ENCODE measurements at regions not wholly inside any gene's neighbourhood (a gene's known extent, or its start where the extent isn't known, plus 50 kb on each side); places are given as distances from the start of the nearest gene placed in this dataset.
"Not testable (repeated sequence)": the region's sequence is repeated elsewhere in the genome, so short reads cannot be mapped to it uniquely, and the experiment has no call there.

DNA sequence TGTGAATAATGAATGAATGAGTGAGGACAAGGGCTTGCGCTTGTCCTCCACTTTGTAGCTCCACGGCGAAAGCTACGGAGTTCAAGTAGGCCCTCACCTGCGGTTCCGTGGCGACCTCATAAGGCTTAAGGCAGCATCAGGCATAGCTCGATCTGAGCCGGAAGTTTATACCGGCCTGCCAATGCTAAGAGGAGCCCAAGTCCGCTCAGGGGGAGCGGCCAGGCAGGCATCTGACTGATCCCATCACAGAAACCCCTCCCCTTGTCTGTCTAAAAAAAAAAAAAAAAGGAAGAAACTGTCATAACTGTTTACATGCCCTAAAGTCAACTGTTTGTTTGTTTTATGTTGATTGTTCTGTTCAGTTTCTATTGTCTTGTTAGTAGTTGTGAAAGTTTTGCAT lies 124.4 kb upstream of the KRTAP5-11 start:
- H3K4me1 ChIP-seq; DNase-seq; H3K36me3 ChIP-seq; H3K4me3 ChIP-seq (ENCODE audit: low read depth, low read length); H3K9me3 ChIP-seq; H3K27me3 ChIP-seq: not testable (repeated sequence)

DNA sequence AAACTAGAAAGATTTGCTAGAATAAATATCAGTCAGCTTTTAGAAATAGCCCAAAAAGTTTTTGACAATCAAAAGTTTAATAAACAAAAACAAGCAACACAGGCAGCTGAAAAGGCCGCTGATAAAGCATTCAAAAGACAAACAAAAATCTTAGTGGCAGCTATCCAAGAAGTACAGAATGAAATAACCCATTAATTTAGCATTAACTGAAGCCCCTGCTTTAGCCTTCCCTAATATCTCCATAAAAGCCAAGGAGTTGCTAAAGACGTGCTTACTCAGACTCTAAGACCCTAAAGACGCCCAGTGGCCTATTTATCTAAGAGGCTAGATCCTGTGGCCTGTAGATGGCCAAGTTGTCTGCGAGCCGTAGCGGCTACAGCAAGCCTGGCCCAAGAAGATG lies 123.5 kb upstream of the DEFB108B start:
- not testable (repeated sequence) for DNase-seq; H3K36me3 ChIP-seq; H3K4me1 ChIP-seq; H3K27me3 ChIP-seq; H3K9me3 ChIP-seq; H3K4me3 ChIP-seq (ENCODE audit: low read depth, low read length)

DNA sequence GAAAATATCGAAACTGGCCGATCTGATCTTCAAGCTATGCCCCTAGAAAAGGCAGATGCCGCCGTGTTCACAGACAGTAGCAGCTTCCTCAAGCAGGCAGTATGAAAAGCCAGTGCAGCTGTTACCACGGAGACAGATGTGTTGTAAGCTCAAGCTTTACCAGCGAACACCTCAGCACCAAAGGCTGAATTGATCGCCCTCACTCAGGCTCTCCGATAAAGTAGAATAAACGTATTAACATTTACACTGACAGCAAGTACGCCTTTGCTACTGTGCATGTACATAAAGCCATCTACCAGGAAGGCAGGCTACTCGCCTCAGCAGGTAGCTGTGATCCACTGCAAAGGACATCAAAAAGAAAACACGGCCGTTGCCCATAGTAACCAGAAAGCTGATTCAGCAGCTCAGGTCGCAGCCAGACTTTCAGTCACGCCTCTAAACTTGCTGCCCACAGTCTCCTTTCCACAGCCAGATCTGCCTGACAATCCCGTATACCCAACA lies 122.8 kb upstream of the DEFB108B start:
- DNase-seq; H3K36me3 ChIP-seq; H3K4me3 ChIP-seq (ENCODE audit: low read depth, low read length); H3K9me3 ChIP-seq; H3K27me3 ChIP-seq; H3K4me1 ChIP-seq: not testable (repeated sequence)

DNA sequence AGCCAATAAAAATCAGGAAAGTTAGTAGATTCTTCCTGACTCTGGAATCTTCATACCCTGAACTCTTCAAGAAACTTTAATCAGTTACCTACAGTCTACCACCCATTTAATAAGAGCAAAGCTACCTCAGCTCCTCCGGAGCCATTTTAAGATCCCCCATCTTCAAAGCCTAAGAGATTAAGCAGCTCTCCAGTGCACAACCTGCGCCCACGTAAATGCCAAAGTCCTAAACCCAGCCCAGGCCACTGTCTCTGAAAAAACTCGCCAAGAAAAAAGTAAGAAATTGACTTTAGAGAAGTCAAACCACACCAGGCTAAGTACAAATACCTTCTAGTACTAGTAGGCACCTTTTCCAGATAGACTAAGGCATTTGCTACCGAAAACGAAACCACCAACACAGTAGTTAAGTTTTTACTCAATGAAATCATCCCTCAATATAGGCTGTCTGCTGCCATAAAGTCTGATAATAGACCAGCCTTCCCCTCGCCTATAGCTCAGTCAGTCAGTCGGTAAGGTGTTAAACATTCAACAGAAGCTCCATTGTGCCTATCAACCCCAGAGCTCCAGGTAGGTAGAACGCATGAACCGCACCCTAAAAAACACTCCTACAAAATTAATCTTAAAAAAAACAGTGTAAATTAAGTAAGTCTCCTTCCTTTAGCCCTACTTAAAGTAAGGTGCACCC lies 122.2 kb upstream of the DEFB108B start:
- H3K36me3 ChIP-seq; H3K9me3 ChIP-seq; H3K4me3 ChIP-seq (ENCODE audit: low read depth, low read length); H3K27me3 ChIP-seq; H3K4me1 ChIP-seq; DNase-seq: not testable (repeated sequence)

DNA sequence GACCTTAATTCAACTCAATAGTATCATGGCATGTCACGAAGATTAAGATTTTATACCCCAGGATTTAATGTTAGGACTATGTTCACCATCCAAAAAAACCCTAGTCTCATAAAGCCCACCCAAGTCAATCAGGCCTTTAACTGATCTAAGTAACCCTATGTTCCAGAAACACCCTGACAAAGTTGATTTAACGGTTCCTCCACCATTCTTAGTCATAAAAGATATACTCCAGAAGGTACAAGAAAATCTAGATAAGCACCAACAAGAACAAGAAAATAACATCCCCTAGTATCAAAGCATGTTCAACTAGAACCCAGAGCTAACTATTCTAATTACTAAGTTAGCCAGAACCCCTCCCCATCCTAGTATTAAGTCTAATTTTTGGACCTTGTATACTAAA lies 120.7 kb upstream of the DEFB108B start:
- H3K36me3 ChIP-seq; DNase-seq; H3K4me3 ChIP-seq (ENCODE audit: low read depth, low read length); H3K4me1 ChIP-seq; H3K27me3 ChIP-seq; H3K9me3 ChIP-seq: not testable (repeated sequence)

DNA sequence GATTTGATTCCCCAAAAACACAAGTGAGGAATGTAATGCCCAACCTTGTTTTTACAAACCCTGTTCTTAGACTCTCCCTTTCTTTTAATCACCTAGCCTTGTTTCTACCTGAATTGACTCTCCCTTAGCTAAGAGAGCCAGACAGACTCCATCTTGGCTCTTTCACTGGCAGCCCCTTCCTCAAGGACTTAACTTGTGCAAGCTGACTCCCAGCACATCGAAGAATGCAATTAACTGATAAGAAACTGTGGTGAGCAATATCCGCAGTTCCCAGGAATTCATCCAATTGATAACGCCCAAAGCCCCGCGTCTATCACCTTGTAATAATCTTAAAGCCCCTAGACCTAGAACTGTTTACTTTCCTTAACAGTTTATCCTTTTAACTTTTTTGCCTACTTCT lies 120.2 kb upstream of the DEFB108B start:
- not testable (repeated sequence) for H3K9me3 ChIP-seq; H3K4me3 ChIP-seq (ENCODE audit: low read depth, low read length); H3K36me3 ChIP-seq; H3K27me3 ChIP-seq; H3K4me1 ChIP-seq; DNase-seq

DNA sequence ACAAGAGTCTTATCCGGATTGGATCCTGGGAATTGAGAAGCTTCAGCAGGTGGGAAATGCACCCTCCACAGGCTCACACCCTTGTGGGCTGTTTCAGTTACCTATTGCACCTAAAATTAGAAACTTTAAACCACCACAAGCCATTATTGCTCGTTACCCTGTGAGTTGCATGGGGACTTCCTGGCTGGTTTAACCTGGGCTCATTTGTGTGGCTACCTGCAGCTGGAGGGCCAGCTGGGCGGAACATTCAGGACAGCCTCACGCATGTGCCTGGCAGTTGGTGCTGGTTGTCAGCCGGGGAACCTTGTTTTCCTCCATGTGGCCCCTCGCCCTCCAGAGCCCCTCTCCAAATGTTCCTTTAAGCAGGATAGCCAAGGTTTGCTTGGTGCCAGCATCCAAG lies 118.5 kb upstream of the DEFB108B start:
- not testable (repeated sequence) for H3K4me3 ChIP-seq (ENCODE audit: low read depth, low read length); H3K4me1 ChIP-seq; H3K36me3 ChIP-seq; H3K27me3 ChIP-seq; DNase-seq; H3K9me3 ChIP-seq

DNA sequence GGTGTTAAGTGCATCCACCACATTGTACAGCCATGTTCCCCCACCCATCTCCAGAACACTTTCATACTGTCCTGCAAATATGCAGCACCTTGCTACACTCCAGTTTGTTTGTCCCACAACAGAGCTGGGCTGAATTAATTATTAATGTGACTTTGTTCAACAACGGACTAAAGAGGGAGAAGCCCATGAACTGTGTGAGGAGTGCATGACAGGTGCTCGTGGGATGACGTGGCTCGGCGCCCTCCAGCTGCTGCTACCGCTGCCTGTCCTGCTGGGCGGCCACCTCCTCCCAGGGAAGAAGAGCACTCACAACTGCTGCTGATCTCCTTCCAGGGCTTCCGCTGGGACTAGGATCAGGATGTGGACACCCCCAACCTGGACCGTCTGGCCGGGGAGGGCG lies 111.2 kb upstream of the DEFB108B start:
- not testable (repeated sequence) for H3K27me3 ChIP-seq; H3K4me1 ChIP-seq; H3K4me3 ChIP-seq (ENCODE audit: low read depth, low read length); H3K36me3 ChIP-seq; H3K9me3 ChIP-seq; DNase-seq

DNA sequence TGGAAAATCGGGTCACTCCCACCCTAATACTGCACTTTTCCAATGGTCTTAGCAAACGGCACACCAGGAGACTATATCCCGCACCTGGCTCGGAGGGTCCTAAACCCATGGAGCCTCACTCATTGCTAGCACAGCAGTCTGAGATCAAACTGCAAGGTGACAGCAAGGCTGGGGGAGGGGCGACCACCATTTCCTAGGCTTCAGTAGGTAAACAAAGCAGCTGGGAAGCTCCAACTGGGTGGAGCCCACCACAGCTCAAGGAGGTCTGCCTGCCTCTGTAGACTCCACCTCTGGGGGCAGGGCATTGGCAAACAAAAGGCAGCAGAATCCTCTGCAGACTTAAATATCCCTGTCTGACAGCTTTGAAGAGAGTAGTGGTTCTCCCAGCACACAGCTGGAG lies 109.0 kb upstream of the DEFB108B start:
- H3K27me3 ChIP-seq; H3K4me3 ChIP-seq (ENCODE audit: low read depth, low read length); H3K4me1 ChIP-seq; DNase-seq; H3K36me3 ChIP-seq; H3K9me3 ChIP-seq: not testable (repeated sequence)

DNA sequence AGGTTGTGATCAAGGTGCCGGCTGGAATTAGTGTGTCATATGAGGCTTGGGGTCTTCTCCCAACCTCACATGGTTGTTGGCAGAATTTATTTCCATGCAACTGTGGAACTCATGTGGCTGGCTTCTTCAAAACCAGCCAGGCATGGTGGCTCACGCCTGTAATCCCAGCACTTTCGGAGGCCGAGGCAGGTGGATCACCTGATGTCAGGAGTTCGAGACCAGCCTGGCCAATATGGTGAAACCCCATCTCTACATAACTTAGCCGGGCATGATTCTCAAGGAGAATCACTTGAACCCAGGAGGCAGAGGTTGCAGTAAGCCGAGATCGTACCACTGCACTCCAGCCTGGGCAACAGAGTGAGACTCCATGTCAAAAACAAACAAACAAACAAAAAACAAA lies 102.3 kb upstream of the DEFB108B start:
- H3K4me1 ChIP-seq; H3K27me3 ChIP-seq; H3K9me3 ChIP-seq; H3K4me3 ChIP-seq (ENCODE audit: low read depth, low read length); DNase-seq; H3K36me3 ChIP-seq: not testable (repeated sequence)

DNA sequence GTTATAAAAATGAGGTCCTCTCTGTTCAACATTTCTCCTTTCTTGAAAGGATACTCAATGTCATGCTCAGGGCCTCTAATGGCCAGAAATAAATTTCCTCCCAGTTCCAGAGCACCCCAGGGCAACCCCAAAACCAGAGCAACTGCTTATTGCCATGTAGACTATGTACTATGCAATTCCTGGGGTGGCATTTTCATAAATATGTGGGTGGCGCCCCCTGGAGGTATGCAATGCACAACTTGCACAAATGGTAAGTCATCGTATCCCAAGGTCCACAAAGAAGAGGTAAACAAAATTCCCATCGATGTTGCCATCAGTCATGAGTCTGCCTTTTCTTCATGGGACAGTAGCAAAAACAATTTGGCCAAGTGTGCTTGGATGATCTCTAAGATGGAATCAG lies 98.6 kb upstream of the DEFB108B start:
- H3K9me3 ChIP-seq, result not testable (repeated sequence)

DNA sequence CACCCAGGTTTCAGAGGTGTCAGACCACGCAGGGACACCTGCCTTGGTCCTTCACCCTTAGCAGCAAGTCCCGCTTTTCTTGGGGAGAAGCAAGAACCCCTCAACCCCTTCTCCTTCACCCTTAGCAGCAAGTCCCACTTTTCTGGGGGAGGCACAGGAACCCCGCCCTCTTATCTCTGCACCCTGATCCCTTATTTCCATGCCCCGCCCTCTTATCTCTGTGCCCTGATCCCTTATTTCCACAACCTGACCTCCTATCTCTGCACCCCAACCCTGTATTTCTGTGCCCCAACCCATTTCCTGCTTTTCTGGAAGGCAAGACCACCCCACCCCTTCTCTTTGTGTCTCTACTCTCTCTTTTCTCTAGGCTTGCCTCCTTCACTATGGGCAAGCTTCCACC lies 94.7 kb upstream of the DEFB108B start:
- not testable (repeated sequence) for H3K9me3 ChIP-seq; H3K27me3 ChIP-seq; H3K4me3 ChIP-seq (ENCODE audit: low read depth, low read length); H3K4me1 ChIP-seq; H3K36me3 ChIP-seq; DNase-seq

More for the DNA sequence above, 98.6 kb upstream of the DEFB108B start:
- not testable (repeated sequence) for DNase-seq; H3K4me1 ChIP-seq; H3K4me3 ChIP-seq (ENCODE audit: low read depth, low read length); H3K36me3 ChIP-seq; H3K27me3 ChIP-seq

DNA sequence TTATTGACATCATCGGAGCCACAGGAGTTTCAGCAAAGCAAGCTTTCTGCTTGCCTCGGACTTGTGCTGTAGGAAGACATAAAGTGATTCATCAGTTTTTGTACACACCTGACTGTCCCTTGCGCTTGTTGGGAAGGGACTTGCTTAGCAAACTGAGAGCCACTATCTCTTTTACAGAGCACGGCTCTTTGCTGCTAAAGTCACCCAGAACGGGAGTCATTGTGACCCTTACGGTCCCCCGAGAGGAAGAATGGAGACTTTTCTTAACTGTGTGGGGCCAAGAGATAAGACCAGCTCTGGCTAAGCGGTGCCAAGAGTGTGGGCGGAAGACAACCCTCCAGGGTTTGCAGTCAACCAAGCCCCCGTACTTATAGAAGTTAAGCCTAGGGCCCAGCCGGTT lies 89.6 kb upstream of the DEFB108B start:
- H3K4me1 ChIP-seq; H3K36me3 ChIP-seq; H3K4me3 ChIP-seq (ENCODE audit: low read depth, low read length); H3K9me3 ChIP-seq; H3K27me3 ChIP-seq; DNase-seq: not testable (repeated sequence)

DNA sequence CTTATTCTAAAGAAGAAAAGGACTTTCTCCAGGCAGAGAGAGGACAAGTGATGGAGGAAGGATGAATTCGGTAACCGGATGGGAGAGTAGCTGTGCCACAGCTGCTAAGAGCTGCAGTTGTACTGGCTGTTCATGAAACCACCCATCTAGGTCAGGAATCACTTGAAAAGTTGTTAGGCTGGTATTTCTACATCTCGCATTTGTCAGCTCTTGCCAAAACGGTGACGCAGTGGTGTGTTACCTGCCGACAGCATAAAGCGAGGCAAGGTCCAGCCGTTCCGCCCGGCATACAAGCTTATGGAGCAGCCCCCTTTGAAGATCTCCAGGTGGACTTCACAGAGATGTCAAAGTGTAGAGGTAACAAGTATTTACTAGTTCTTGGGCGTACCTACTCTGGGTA lies 87.3 kb upstream of the DEFB108B start:
- H3K4me1 ChIP-seq; H3K9me3 ChIP-seq; H3K36me3 ChIP-seq; H3K4me3 ChIP-seq (ENCODE audit: low read depth, low read length); DNase-seq; H3K27me3 ChIP-seq: not testable (repeated sequence)

DNA sequence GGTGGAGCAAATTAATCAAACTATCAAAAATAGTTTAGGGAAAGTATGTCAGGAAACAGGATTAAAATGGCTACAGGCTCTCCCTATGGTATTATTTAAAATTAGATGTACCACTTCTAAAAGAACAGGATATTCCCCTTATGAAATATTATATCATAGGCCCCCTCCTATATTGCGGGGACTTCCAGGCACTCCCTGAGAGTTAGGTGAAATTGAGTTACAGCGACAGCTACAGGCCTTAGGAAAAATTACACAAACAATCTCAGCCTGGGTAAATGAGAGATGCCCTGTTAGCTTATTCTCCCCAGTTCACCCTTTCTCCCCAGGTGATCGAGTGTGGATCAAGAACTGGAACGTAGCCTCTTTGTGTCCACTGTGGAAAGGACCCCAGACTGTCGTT lies 86.7 kb upstream of the DEFB108B start:
- H3K36me3 ChIP-seq; H3K4me1 ChIP-seq; H3K9me3 ChIP-seq; DNase-seq; H3K4me3 ChIP-seq (ENCODE audit: low read depth, low read length); H3K27me3 ChIP-seq: not testable (repeated sequence)

DNA sequence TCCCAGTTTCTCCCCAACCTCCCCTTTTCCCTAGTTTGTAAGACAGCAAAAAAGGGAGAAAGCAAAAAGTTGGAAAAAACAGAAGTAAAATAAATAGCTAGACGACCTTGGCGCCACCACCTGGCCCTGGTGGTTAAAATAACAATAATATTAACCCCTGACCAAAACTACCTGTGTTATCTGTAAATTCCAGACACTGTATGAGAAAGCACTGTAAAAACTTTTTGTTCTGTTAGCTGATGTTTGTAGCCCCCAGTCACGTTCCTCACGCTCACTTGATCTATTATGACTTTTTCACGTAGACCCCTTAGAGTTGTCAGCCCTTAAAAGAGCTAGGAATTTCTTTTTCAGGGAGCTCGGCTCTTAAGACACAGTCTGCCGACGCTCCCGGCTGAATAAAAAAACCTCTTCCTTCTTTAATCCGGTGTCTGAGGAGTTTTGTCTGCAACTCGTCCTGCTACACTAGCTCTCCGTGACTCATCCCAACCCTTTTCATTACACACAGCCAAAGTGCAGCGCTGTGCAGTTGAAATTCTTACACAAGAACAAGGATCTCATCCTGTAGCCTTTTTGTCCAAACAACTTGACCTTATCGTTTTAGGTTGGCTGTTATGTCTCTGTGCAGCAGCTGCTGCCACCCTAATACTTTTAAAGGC lies 83.9 kb upstream of the DEFB108B start:
- not testable (repeated sequence) for H3K9me3 ChIP-seq; H3K36me3 ChIP-seq; DNase-seq; H3K27me3 ChIP-seq; H3K4me3 ChIP-seq (ENCODE audit: low read depth, low read length); H3K4me1 ChIP-seq

DNA sequence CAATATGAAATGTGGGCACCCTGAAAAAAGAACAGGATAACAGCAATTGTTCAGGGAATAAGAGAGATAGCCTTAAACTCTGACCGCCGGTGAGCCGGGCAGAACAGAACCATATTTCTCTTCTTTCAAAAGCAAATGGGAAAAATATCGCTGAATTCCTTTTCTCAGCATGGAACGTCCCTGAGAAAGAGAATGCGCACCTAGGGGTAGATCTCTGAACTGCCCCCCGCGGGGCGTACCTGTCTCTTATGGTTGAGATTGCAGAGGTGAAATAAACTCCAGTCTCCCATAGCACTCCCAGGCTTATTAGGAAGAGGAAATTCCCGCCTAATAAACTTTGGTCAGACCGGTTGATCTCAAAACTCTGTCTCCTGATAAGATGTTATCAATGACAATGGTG lies 82.1 kb upstream of the DEFB108B start:
- not testable (repeated sequence) for H3K27me3 ChIP-seq; H3K4me3 ChIP-seq (ENCODE audit: low read depth, low read length); DNase-seq; H3K9me3 ChIP-seq; H3K4me1 ChIP-seq; H3K36me3 ChIP-seq

All from BE2C (cell line).